HK-2 (cell line): ENCODE measurements at regions not wholly inside any gene's neighbourhood (a gene's known extent, or its start where the extent isn't known, plus 50 kb on each side); places are given as distances from the start of the nearest gene placed in this dataset.
A peak's percentile ranks its signal among the peaks of the same experiment; 100 is the strongest.

Source experiments
- DNase-seq: peaks from one replicate; pipeline ENCODE4 v3.0.0-alpha.2; 2018; ENCODE audit not compliant: unreplicated experiment

- no peak for DNase-seq
These were observed 537.6 kb downstream of the BRD1 start for GRCh38 chr22:49289822-49290679.

GRCh38 chr22:49286181-49286760, 541.4 kb downstream of the BRD1 start:
- DNase-seq: no peak

- DNase-seq: no peak
These were observed 542.7 kb downstream of the BRD1 start for GRCh38 chr22:49284931-49285330.

GRCh38 chr22:49284056-49284784, 543.5 kb downstream of the BRD1 start:
- DNase-seq: no peak

GRCh38 chr22:49282596-49282995, 545.1 kb downstream of the BRD1 start:
- no peak for DNase-seq

- DNase-seq: peak; percentile 44
These were observed 546.0 kb downstream of the BRD1 start for GRCh38 chr22:49281467-49282340.

GRCh38 chr22:49278340-49278739, 549.3 kb downstream of the BRD1 start:
- DNase-seq: no peak

- DNase-seq: no peak
These were observed 551.1 kb downstream of the BRD1 start for GRCh38 chr22:49276567-49276966.

GRCh38 chr22:49274754-49275380, 552.8 kb downstream of the BRD1 start:
- DNase-seq: no peak

- no peak for DNase-seq
These were observed 555.0 kb downstream of the BRD1 start for GRCh38 chr22:49272546-49273125.

GRCh38 chr22:49271831-49272230, 555.8 kb downstream of the BRD1 start:
- no peak for DNase-seq

GRCh38 chr22:49271369-49271727, 556.3 kb downstream of the BRD1 start:
- no peak for DNase-seq

GRCh38 chr22:49270595-49271368, 556.9 kb downstream of the BRD1 start:
- no peak for DNase-seq

- no peak for DNase-seq
These were observed 557.7 kb downstream of the BRD1 start for GRCh38 chr22:49269928-49270327.

GRCh38 chr22:49269371-49269770, 558.3 kb downstream of the BRD1 start:
- no peak for DNase-seq

- DNase-seq: no peak
These were observed 558.7 kb downstream of the BRD1 start for GRCh38 chr22:49268924-49269323.

GRCh38 chr22:49267996-49268395, 559.7 kb downstream of the BRD1 start:
- DNase-seq: no peak

GRCh38 chr22:49266561-49267519, 560.8 kb downstream of the BRD1 start:
- DNase-seq: no peak

GRCh38 chr22:49264696-49265095, 563.0 kb downstream of the BRD1 start:
- DNase-seq: no peak
